HCT116 (cell line): ENCODE measurements at regions not wholly inside any gene's neighbourhood (a gene's known extent, or its start where the extent isn't known, plus 50 kb on each side); places are given as distances from the start of the nearest gene placed in this dataset.

ENCODE experiments used
- ATAC-seq: fragments of 200-7000 bp; cut with Tn5 transposase; 2 replicates; pipeline ENCODE4 v1.9.1; 2020; ENCODE audit warnings: mild to moderate bottlenecking, moderate library complexity
- BruUV-seq: library from RNA; stranded (reverse); fragments of 400-500 nt; replicated peaks from 2 replicates; lab custom pipeline; 2021; lab: Mats Ljungman, UMichigan
- CTCF ChIA-PET: fragments of 300-600 bp; sonication (Branson Sonifier 250); formaldehyde crosslinking; loops from one replicate; lab custom pipeline; 2021; ENCODE audit warnings: antibody characterized with exemption; lab: Charles Lee
- POLR2A ChIA-PET: fragments of 300-600, 350-600 bp; sonication (Branson Sonifier 250); formaldehyde crosslinking; loops from one replicate; lab custom pipeline; 2021; ENCODE audit warnings: antibody characterized with exemption; lab: Charles Lee
- RAD21 ChIA-PET, 2 experiments: fragments of 300-600 bp; sonication (Branson Sonifier 250); formaldehyde crosslinking; loops; one replicate each; lab custom pipeline; 2023; ENCODE audit warnings: low total read pairs in 2 of 2; ENCODE audit not compliant: uncharacterized antibody in 2 of 2, unreplicated experiment in 2 of 2, low non-redundant PET in 1 of 2; lab: Charles Lee
- DNase-seq: peaks from one replicate; pipeline ENCODE4 v3.0.0-alpha.2; 2010; ENCODE audit warnings: low read depth, low spot score
- H2AFZ ChIP-seq: fragments of 200-600 bp; shearing (Covaris generic), sonication (generic); 2 replicates; pipeline ENCODE4 v1.6.1; 2017; ENCODE audit warnings: low read depth, mixed run types, mixed read lengths, antibody characterized with exemption, low read length; ENCODE audit not compliant: poor library complexity, severe bottlenecking
- H3K27ac ChIP-seq: 2 replicates; pipeline ENCODE4 v1.5.1; 2012; ENCODE audit warnings: low read depth, low read length
- H3K27me3 ChIP-seq: fragments of 200-600 bp; sonication (generic); 2 replicates; pipeline ENCODE4 v1.6.1; 2016; ENCODE audit warnings: mixed run types, low read length, mixed read lengths; ENCODE audit not compliant: insufficient read depth
- H3K36me3 ChIP-seq, 2 experiments: fragments of 200-500 bp in 1 of 2; fragments of 200-600 bp in 1 of 2; sonication (Bioruptor generic) in 1 of 2; sonication (generic) in 1 of 2; 2 replicates each; pipeline versions ENCODE4 v1.5.1 to v1.6.1; 2014 to 2016; ENCODE audit warnings: low read length in 2 of 2, inconsistent platforms in 1 of 2, mixed read lengths in 1 of 2, mixed run types in 1 of 2; ENCODE audit not compliant: insufficient read depth in 2 of 2, control insufficient read depth in 1 of 2
- H3K4me1 ChIP-seq, 2 experiments: fragments of 200-600 bp in 1 of 2; sonication (generic) in 1 of 2; 2 replicates each; pipeline versions ENCODE4 v1.5.1 to v1.6.1; 2012 to 2017; ENCODE audit warnings: low read length in 2 of 2, inconsistent platforms in 1 of 2, mild to moderate bottlenecking in 1 of 2, mixed read lengths in 1 of 2, mixed run types in 1 of 2, moderate library complexity in 1 of 2; ENCODE audit not compliant: insufficient read depth in 2 of 2, control insufficient read depth in 1 of 2
- H3K4me2 ChIP-seq: fragments of 200-600 bp; sonication (generic); 2 replicates; pipeline ENCODE4 v1.6.1; 2017; ENCODE audit warnings: mixed run types, low read length, mixed read lengths
- H3K4me3 ChIP-seq, 2 experiments: fragments of 200-600 bp in 1 of 2; sonication (generic) in 1 of 2; replicated peaks in 1 of 2; 2 replicates each; pipeline ENCODE4 v1.5.1; 2011 to 2016; ENCODE audit warnings: low read length in 2 of 2, control low read depth in 1 of 2, low read depth in 1 of 2, mild to moderate bottlenecking in 1 of 2, mixed read lengths in 1 of 2, mixed run types in 1 of 2
- H3K79me2 ChIP-seq: fragments of 200-600 bp; sonication (generic); 2 replicates; pipeline ENCODE4 v1.6.1; 2017; ENCODE audit warnings: mild to moderate bottlenecking, mixed run types, low read length, moderate library complexity, mixed read lengths; ENCODE audit not compliant: insufficient read depth
- H3K9ac ChIP-seq: fragments of 200-600 bp; sonication (generic); 2 replicates; pipeline ENCODE4 v1.6.1; 2016; ENCODE audit warnings: low read length, mixed read lengths
- H3K9me2 ChIP-seq: fragments of 200-600 bp; sonication (generic), shearing (Covaris generic); 2 replicates; pipeline ENCODE4 v1.6.1; 2017; ENCODE audit warnings: mixed run types, mild to moderate bottlenecking, moderate library complexity; ENCODE audit not compliant: insufficient read depth
- H3K9me3 ChIP-seq, 2 experiments: fragments of 200-500 bp in 1 of 2; fragments of 200-600 bp in 1 of 2; sonication (Bioruptor generic) in 1 of 2; sonication (generic) in 1 of 2; 2 replicates each; pipeline ENCODE4 v1.6.1; 2014 to 2017; ENCODE audit warnings: low read length in 2 of 2, mixed read lengths in 2 of 2, inconsistent platforms in 1 of 2, low read depth in 1 of 2, mild to moderate bottlenecking in 1 of 2, mixed run types in 1 of 2, moderate library complexity in 1 of 2; ENCODE audit not compliant: control insufficient read depth in 1 of 2, insufficient read depth in 1 of 2
- H4K20me1 ChIP-seq: fragments of 200-600 bp; sonication (generic), shearing (Covaris generic); 2 replicates; pipeline ENCODE4 v1.6.1; 2017; ENCODE audit warnings: mixed run types, mild to moderate bottlenecking, moderate library complexity; ENCODE audit not compliant: insufficient read depth
- CBX3 ChIP-seq: IDR thresholded peaks from 2 replicates; pipeline ENCODE4 v1.6.1; 2012; ENCODE audit warnings: low read depth
- EGR1 ChIP-seq: IDR thresholded peaks from 2 replicates; pipeline ENCODE4 v1.6.1; 2012; ENCODE audit warnings: low read depth
- ELF1 ChIP-seq: IDR thresholded peaks from 2 replicates; pipeline ENCODE4 v1.6.1; 2012; ENCODE audit warnings: low read depth, borderline replicate concordance
- EZH2 ChIP-seq: fragments of 200-600 bp; sonication (generic); IDR thresholded peaks from 2 replicates; pipeline ENCODE4 v1.6.1; 2017; ENCODE audit warnings: antibody characterized with exemption, mixed run types
- FOSL1 ChIP-seq: IDR thresholded peaks from 2 replicates; pipeline ENCODE4 v1.6.1; 2012; ENCODE audit warnings: low read depth
- JUND ChIP-seq: IDR thresholded peaks from 2 replicates; pipeline ENCODE4 v1.6.1; 2012
- POLR2A ChIP-seq: IDR thresholded peaks from 2 replicates; pipeline ENCODE4 v1.7.0; 2011; ENCODE audit warnings: borderline replicate concordance; ENCODE audit not compliant: insufficient read depth, insufficient read length; ENCODE audit errors: extremely low read depth
- RAD21 ChIP-seq: IDR thresholded peaks from 2 replicates; pipeline ENCODE4 v1.6.1; 2012; ENCODE audit warnings: low read depth, mild to moderate bottlenecking
- SIN3A ChIP-seq: IDR thresholded peaks from 2 replicates; pipeline ENCODE4 v1.6.1; 2012; ENCODE audit warnings: low read depth
- SP1 ChIP-seq: IDR thresholded peaks from 2 replicates; pipeline ENCODE4 v1.6.1; 2012; ENCODE audit warnings: low read depth
- SRF ChIP-seq: IDR thresholded peaks from 2 replicates; pipeline ENCODE4 v1.6.1; 2012; ENCODE audit warnings: low read depth
- TCF7L2 ChIP-seq: IDR thresholded peaks from 2 replicates; pipeline ENCODE4 v1.7.0; 2011; ENCODE audit warnings: borderline replicate concordance, inconsistent platforms; ENCODE audit not compliant: insufficient read depth, insufficient read length; ENCODE audit errors: extremely low read depth
- YY1 ChIP-seq: IDR thresholded peaks from 2 replicates; pipeline ENCODE4 v1.6.1; 2011; ENCODE audit warnings: low read length, low read depth, moderate library complexity, mild to moderate bottlenecking; ENCODE audit not compliant: insufficient replicate concordance; ENCODE audit errors: extremely low read depth
- ZFX ChIP-seq: fragments of 450-650 bp; IDR thresholded peaks from 2 replicates; pipeline ENCODE4 v1.6.1; 2017
- ZNF274 ChIP-seq: fragments of 200-500 bp; sonication (Bioruptor generic); IDR thresholded peaks from 2 replicates; pipeline ENCODE4 v1.6.1; 2014; ENCODE audit warnings: mild to moderate bottlenecking, low read depth, low read length, inconsistent platforms
- intact Hi-C: fragments of 100-400 bp; cut with micrococcal nuclease; formaldehyde crosslinking; loops from 2 replicates; pipeline ENCODE4 v1.10.0; 2022
- TF ChIP-seq, protein P1 (sequence below): IDR thresholded peaks from 2 replicates; pipeline ENCODE4 v1.6.1; 2012
- TF ChIP-seq, protein P2 (sequence below), 3 experiments: fragments of 200-600 bp in 1 of 3; sonication (generic) in 1 of 3; IDR thresholded peaks in 2 of 3; conservative IDR thresholded peaks in 1 of 3; 2 replicates each; pipeline ENCODE4 v1.5.1; 2012 to 2017; ENCODE audit warnings: low read depth in 2 of 3, low read length in 2 of 3, antibody characterized with exemption in 1 of 3, borderline replicate concordance in 1 of 3, control low read depth in 1 of 3, mild to moderate bottlenecking in 1 of 3, mixed read lengths in 1 of 3, mixed run types in 1 of 3, moderate library complexity in 1 of 3; ENCODE audit not compliant: insufficient read depth in 1 of 3
- TF ChIP-seq, protein P3 (sequence below): IDR thresholded peaks from 2 replicates; pipeline ENCODE4 v1.6.1; 2012

DNA sequence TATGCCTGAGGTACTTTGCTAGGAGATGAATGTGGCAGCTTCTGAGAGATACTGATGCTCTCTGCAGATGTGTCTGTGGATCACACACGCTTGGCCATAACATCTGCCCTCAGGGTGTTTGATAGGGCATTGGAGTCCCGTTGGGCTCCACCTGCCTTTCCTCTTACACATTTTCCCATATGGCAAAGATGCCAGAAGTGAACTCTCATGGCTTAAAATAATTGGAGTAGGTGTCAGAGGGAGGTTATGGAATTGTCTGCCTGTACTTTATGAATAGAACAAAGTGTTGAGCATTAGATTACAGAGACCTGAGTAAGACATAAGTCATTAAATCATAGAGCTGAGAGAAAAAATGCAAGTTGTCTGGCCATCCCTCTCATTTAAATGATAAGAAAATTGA is 75.3 kb upstream of the PNPT1 start:
- no peak overlapping the region for H2AFZ ChIP-seq
- ATAC-seq: no peak

DNA sequence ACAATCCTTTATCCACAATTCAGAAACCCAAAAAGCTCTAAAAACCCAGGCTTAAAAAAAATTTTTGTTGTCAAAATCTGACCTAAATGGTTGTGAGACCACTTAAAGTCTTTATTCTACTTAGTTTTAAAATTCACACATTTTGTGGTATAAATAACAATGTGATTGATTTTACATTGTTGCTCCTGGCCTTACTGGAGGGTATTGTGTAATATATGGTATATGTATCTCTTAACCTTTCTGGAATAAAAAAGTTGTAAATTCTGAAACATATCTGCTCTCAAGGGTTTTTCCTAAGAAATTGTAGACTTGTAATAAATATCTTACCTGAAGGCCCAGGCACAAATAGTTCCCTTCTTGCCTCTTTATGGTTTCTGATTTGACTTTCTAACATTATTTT is 73.3 kb upstream of the PNPT1 start:
- BruUV-seq: no TSS peak
- no peaks in the 10 kb centered on the region for H3K27me3 ChIP-seq
- H3K4me3 ChIP-seq: no peak overlapping the region
- DNase-seq: no peak
- H3K4me2 ChIP-seq: no peak overlapping the region
- intact Hi-C loops: no loop called here
- no peaks in the 10 kb centered on the region for H3K9me3 ChIP-seq
- CTCF ChIA-PET: no interaction called here
- H3K27ac ChIP-seq: no peak overlapping the region
- no peaks in the 10 kb centered on the region for H3K79me2 ChIP-seq
- no peak for ATAC-seq
- no peaks in the 10 kb centered on the region for H4K20me1 ChIP-seq
- POLR2A ChIA-PET: no interaction called here
- no peaks in the 10 kb centered on the region for H3K9me2 ChIP-seq
- H3K4me1 ChIP-seq: no peaks in the 10 kb centered on the region
- no peak overlapping the region for H2AFZ ChIP-seq
- H3K36me3 ChIP-seq: no peaks in the 10 kb centered on the region
- H3K9ac ChIP-seq: no peak overlapping the region
- RAD21 ChIA-PET: no interaction called here
- TF ChIP-seq FOSL1 (no peak), ZFX (no peak), SP1 (no peak), SRF (no peak), JUND (no peak), ZNF274 (no peak), CBX3 (no peak), SIN3A (no peak), POLR2A (no peak), YY1 (no peak), TCF7L2 (no peak)
- TF ChIP-seq, protein P1, sequence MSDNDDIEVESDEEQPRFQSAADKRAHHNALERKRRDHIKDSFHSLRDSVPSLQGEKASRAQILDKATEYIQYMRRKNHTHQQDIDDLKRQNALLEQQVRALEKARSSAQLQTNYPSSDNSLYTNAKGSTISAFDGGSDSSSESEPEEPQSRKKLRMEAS: no peak
- TF ChIP-seq, protein P2, sequence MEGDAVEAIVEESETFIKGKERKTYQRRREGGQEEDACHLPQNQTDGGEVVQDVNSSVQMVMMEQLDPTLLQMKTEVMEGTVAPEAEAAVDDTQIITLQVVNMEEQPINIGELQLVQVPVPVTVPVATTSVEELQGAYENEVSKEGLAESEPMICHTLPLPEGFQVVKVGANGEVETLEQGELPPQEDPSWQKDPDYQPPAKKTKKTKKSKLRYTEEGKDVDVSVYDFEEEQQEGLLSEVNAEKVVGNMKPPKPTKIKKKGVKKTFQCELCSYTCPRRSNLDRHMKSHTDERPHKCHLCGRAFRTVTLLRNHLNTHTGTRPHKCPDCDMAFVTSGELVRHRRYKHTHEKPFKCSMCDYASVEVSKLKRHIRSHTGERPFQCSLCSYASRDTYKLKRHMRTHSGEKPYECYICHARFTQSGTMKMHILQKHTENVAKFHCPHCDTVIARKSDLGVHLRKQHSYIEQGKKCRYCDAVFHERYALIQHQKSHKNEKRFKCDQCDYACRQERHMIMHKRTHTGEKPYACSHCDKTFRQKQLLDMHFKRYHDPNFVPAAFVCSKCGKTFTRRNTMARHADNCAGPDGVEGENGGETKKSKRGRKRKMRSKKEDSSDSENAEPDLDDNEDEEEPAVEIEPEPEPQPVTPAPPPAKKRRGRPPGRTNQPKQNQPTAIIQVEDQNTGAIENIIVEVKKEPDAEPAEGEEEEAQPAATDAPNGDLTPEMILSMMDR (IDR thresholded peaks at IDR 0.05 in 2 of 3, conservative IDR thresholded peaks at IDR 0.05 in 1 of 3; ENCODE audit: borderline replicate concordance in 1 of 3, insufficient read depth in 1 of 3, low read depth in 2 of 3, low read length in 2 of 3): no peak

More for the DNA sequence above, 75.3 kb upstream of the PNPT1 start:
- H3K79me2 ChIP-seq: no peaks in the 10 kb centered on the region
- ChIA-PET CTCF (interaction anchor here (1.0 to 1.7 kb wide), 3 partner anchors 192 to 361 kb away, joined by 3 to 5 read pairs (median 3); no protein-coding TSS in a partner anchor), POLR2A (no interaction called here), RAD21 (no interaction called here)
- no peak overlapping the region for H3K27ac ChIP-seq
- H3K27me3 ChIP-seq: no peaks in the 10 kb centered on the region
- no peak overlapping the region for H3K9ac ChIP-seq
- H3K9me3 ChIP-seq: no peaks in the 10 kb centered on the region
- no peaks in the 10 kb centered on the region for H4K20me1 ChIP-seq
- intact Hi-C loops: no loop called here
- H3K36me3 ChIP-seq: no peaks in the 10 kb centered on the region
- TF ChIP-seq ZNF274 (no peak), RAD21 (no peak), ZFX (no peak), POLR2A (no peak), TCF7L2 (no peak), SIN3A (no peak), FOSL1 (no peak), ELF1 (no peak), CBX3 (no peak), SP1 (no peak), EZH2 (no peak), YY1 (no peak), EGR1 (no peak)
- TF ChIP-seq, protein P1: no peak
- TF ChIP-seq, protein P3, sequence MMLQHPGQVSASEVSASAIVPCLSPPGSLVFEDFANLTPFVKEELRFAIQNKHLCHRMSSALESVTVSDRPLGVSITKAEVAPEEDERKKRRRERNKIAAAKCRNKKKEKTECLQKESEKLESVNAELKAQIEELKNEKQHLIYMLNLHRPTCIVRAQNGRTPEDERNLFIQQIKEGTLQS: no peak
- DNase-seq: no peak
- H3K4me1 ChIP-seq: no peaks in the 10 kb centered on the region
- H3K4me2 ChIP-seq: no peak overlapping the region
- BruUV-seq: no TSS peak
- no peaks in the 10 kb centered on the region for H3K9me2 ChIP-seq
- no peak overlapping the region for H3K4me3 ChIP-seq
